Adrenal gland (tissue), 5 donors: ENCODE measurements at regions not wholly inside any gene's neighbourhood (a gene's known extent, or its start where the extent isn't known, plus 50 kb on each side); places are given as distances from the start of the nearest gene placed in this dataset.

Experiments used
- CTCF ChIP-seq, 6 experiments: fragments of 450-650 bp in 4 of 6; fragments of 200-600 bp in 2 of 6; sonication (generic) in 1 of 6; IDR thresholded peaks; 1 replicate in 5 of 6; 2 replicates in 1 of 6; pipeline versions ENCODE4 v1.5.1 to v1.8.0; 2016 to 2021; ENCODE audit warnings: antibody characterized with exemption in 6 of 6, mild to moderate bottlenecking in 2 of 6, moderate library complexity in 1 of 6
- POLR2A ChIP-seq, 2 donors: fragments of 450-650 bp; IDR thresholded peaks; one replicate each; pipeline ENCODE4 v1.6.1; 2017; ENCODE audit warnings: antibody characterized with exemption in 2 of 2, mild to moderate bottlenecking in 2 of 2, moderate library complexity in 1 of 2
- donor health status: DM: no; HTN: no; CAD: no.

- TF ChIP-seq CTCF (IDR thresholded peaks at IDR 0.05), result no peak
- no peak for TF ChIP-seq POLR2A (IDR thresholded peaks at IDR 0.05)
These were observed 597.5 kb upstream of the NRXN1 start for GRCh38 chr2:51629406-51629805.
